Neural progenitor cell (in vitro differentiated cells): ENCODE measurements at regions not wholly inside any gene's neighbourhood (a gene's known extent, or its start where the extent isn't known, plus 50 kb on each side); places are given as distances from the start of the nearest gene placed in this dataset.

Source experiments
- DNase-seq: peaks from one replicate; pipeline ENCODE4 v3.0.0-alpha.2; 2016; ENCODE audit warnings: low spot score
- H2AFZ ChIP-seq: fragments of 200-600 bp; sonication (generic); replicated peaks from 2 replicates; pipeline ENCODE4 v1.6.1; 2016; ENCODE audit warnings: antibody characterized with exemption
- H3F3A ChIP-seq: fragments of 200-600 bp; sonication (generic); 2 replicates; pipeline ENCODE4 v1.6.1; 2016; ENCODE audit warnings: antibody characterized with exemption, low read depth
- H3K27ac ChIP-seq: fragments of 200-600 bp; sonication (generic); 2 replicates; pipeline ENCODE4 v1.5.1; 2016; ENCODE audit warnings: mild to moderate bottlenecking
- H3K27me3 ChIP-seq: fragments of 200-600 bp; sonication (generic); 2 replicates; pipeline ENCODE4 v1.6.1; 2016; ENCODE audit warnings: mild to moderate bottlenecking, moderate library complexity
- H3K36me3 ChIP-seq: fragments of 200-600 bp; sonication (generic); 2 replicates; pipeline ENCODE4 v1.5.1; 2016
- H3K4me1 ChIP-seq: fragments of 200-600 bp; sonication (generic); 2 replicates; pipeline ENCODE4 v1.6.1; 2016; ENCODE audit warnings: mixed run types
- H3K4me2 ChIP-seq: fragments of 200-600 bp; sonication (generic); 2 replicates; pipeline ENCODE4 v1.6.1; 2016
- H3K4me3 ChIP-seq: fragments of 200-600 bp; sonication (generic); 2 replicates; pipeline ENCODE4 v1.5.1; 2016
- H3K79me2 ChIP-seq: fragments of 200-600 bp; sonication (generic); 2 replicates; pipeline ENCODE4 v1.6.1; 2016; ENCODE audit warnings: low read depth
- H3K9ac ChIP-seq: fragments of 200-600 bp; sonication (generic); 2 replicates; pipeline ENCODE4 v1.6.1; 2016
- H3K9me3 ChIP-seq: fragments of 200-600 bp; sonication (generic); 2 replicates; pipeline ENCODE4 v1.5.1; 2016; ENCODE audit warnings: low read depth
- H4K20me1 ChIP-seq: fragments of 200-600 bp; sonication (generic); 2 replicates; pipeline ENCODE4 v1.6.1; 2016; ENCODE audit warnings: low read depth
- H3K27ac Mint-ChIP-seq: 3 replicates; pipeline ENCODE4 v1.8.0; 2021; ENCODE audit warnings: mixed read lengths
- H3K27me3 Mint-ChIP-seq: 2 replicates; pipeline ENCODE4 v1.8.0; 2022; ENCODE audit warnings: low read depth, mild to moderate bottlenecking, inconsistent platforms, moderate library complexity, mixed read lengths; ENCODE audit not compliant: insufficient read depth
- H3K36me3 Mint-ChIP-seq: 3 replicates; pipeline ENCODE4 v1.8.0; 2021; ENCODE audit warnings: mixed read lengths
- H3K4me1 Mint-ChIP-seq: 3 replicates; pipeline ENCODE4 v1.8.0; 2021; ENCODE audit warnings: mixed read lengths
- H3K4me3 Mint-ChIP-seq: 3 replicates; pipeline ENCODE4 v1.8.0; 2021; ENCODE audit warnings: mild to moderate bottlenecking, moderate library complexity, mixed read lengths
- H3K9me3 Mint-ChIP-seq: 3 replicates; pipeline ENCODE4 v1.8.0; 2020; ENCODE audit warnings: mixed read lengths
- EZH2 ChIP-seq: fragments of 200-600 bp; sonication (generic); IDR thresholded peaks from 2 replicates; pipeline ENCODE4 v1.6.1; 2017; ENCODE audit warnings: antibody characterized with exemption, mild to moderate bottlenecking, moderate library complexity
- EZH2phosphoT487 ChIP-seq: fragments of 200-600 bp; sonication (generic); IDR thresholded peaks from 2 replicates; pipeline ENCODE4 v1.6.1; 2017; ENCODE audit warnings: antibody characterized with exemption
- TF ChIP-seq, protein P1 (sequence below): fragments of 200-600 bp; sonication (generic); IDR thresholded peaks from 2 replicates; pipeline ENCODE4 v1.5.1; 2017; ENCODE audit warnings: antibody characterized with exemption, mild to moderate bottlenecking

DNA sequence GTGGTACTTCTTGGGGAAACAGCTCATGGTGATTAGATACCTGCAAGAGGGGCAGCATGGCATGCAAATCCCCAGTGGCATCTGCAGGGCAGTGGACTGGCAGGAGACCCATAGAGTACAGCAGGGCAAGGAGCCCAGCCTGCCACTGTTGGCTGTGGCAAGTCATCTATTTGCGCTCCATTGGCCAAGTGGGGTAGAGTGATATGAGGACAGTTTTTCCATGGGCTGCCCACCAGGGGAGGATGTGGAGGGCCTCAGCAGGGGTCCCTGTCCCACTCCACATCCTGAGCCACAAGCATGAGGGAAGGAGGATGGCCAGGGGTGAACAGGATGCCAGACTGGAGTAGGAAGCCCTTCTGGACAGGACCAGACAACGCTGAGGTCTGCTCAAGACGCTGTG is 50.9 kb upstream of the OTOF start:
- H3K79me2 ChIP-seq, result no peaks in the 10 kb centered on the region
- TF ChIP-seq EZH2, result no peak
- TF ChIP-seq, protein P1, sequence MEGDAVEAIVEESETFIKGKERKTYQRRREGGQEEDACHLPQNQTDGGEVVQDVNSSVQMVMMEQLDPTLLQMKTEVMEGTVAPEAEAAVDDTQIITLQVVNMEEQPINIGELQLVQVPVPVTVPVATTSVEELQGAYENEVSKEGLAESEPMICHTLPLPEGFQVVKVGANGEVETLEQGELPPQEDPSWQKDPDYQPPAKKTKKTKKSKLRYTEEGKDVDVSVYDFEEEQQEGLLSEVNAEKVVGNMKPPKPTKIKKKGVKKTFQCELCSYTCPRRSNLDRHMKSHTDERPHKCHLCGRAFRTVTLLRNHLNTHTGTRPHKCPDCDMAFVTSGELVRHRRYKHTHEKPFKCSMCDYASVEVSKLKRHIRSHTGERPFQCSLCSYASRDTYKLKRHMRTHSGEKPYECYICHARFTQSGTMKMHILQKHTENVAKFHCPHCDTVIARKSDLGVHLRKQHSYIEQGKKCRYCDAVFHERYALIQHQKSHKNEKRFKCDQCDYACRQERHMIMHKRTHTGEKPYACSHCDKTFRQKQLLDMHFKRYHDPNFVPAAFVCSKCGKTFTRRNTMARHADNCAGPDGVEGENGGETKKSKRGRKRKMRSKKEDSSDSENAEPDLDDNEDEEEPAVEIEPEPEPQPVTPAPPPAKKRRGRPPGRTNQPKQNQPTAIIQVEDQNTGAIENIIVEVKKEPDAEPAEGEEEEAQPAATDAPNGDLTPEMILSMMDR, result no peak
- no peak for TF ChIP-seq EZH2phosphoT487
- H3K27ac Mint-ChIP-seq, result peak overlapping the region; percentile 23
- no peak overlapping the region for H3K4me3 ChIP-seq
- H3K9ac ChIP-seq, result no peak overlapping the region
- H3K9me3 ChIP-seq, result no peaks in the 10 kb centered on the region
- no peaks in the 10 kb centered on the region for H3F3A ChIP-seq
- no peaks in the 10 kb centered on the region for H4K20me1 ChIP-seq
- no peaks in the 10 kb centered on the region for H3K36me3 ChIP-seq
- H3K27me3 Mint-ChIP-seq, result peaks cover 16% of the 10 kb centered on the region
- H3K36me3 Mint-ChIP-seq, result no peaks in the 10 kb centered on the region
- peaks cover 20% of the 10 kb centered on the region for H3K4me1 Mint-ChIP-seq
- no peak overlapping the region for H3K4me2 ChIP-seq
- no peaks in the 10 kb centered on the region for H3K9me3 Mint-ChIP-seq
- H3K4me3 Mint-ChIP-seq, result no peak overlapping the region
- H3K27me3 ChIP-seq, result no peaks in the 10 kb centered on the region
- DNase-seq, result no peak
- no peak overlapping the region for H3K27ac ChIP-seq
- H3K4me1 ChIP-seq, result peaks cover 16% of the 10 kb centered on the region
- no peak overlapping the region for H2AFZ ChIP-seq

DNA sequence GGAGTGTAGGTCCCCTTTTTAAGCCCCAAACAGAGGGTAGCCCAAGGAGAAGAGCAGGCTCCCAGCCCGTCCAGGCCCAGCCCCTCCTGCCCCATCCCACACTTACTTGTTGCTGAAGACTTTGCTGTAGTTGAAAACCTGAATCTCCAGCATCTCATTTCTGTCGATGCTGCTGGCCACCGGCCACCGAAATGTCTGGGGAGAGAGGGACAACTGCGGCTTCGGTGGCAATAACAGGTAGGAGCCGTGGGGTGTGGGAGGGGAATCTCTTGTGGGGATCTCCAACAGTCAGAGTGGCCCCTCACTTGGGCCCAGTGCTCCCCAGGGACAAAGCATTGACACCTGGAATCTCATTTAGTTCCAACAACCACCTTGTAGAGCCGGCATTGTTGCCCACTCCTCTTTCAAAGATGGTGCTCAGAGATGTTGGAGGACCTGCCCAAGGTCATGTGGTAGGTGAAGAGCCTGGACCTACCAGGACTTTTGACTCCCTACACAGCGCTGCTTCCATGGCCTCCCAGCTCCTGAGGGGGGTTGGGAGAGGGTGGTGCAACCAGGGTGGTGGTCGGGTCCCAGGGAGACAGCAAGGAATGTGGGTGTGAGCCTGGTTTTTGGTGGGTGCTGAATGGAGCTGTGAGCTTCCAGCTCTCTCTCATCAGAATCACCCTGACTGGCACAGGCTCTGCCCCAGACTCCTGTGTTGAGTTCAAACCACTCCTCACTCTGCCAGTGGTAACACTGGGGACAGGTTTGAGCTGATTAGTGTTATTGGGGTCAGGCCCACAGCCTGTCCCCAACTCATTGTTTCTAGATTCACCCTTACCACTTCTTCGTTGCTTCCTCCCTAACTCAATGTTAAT is 50.0 kb upstream of the OTOF start:
- Mint-ChIP-seq H3K4me1 (peaks cover 16% of the 10 kb centered on the region), H3K27me3 (peaks cover 16% of the 10 kb centered on the region), H3K36me3 (no peaks in the 10 kb centered on the region), H3K4me3 (no peak overlapping the region), H3K27ac (no peak overlapping the region), H3K9me3 (no peaks in the 10 kb centered on the region)
- H3K27me3 ChIP-seq, result no peaks in the 10 kb centered on the region
- no peak for DNase-seq
- H2AFZ ChIP-seq, result no peak overlapping the region
- H3K4me2 ChIP-seq, result no peak overlapping the region
- H3K9me3 ChIP-seq, result no peaks in the 10 kb centered on the region
- H4K20me1 ChIP-seq, result no peaks in the 10 kb centered on the region
- peaks cover 7% of the 10 kb centered on the region for H3K4me1 ChIP-seq
- H3K27ac ChIP-seq, result no peak overlapping the region
- no peaks in the 10 kb centered on the region for H3K36me3 ChIP-seq
- no peaks in the 10 kb centered on the region for H3F3A ChIP-seq
- TF ChIP-seq, protein P1, result no peak
- no peak for TF ChIP-seq EZH2phosphoT487
- no peak for TF ChIP-seq EZH2
- H3K79me2 ChIP-seq, result no peaks in the 10 kb centered on the region
- H3K4me3 ChIP-seq, result no peak overlapping the region
- no peak overlapping the region for H3K9ac ChIP-seq
